HL-60 (cell line): ENCODE measurements at regions not wholly inside any gene's neighbourhood (a gene's known extent, or its start where the extent isn't known, plus 50 kb on each side); places are given as distances from the start of the nearest gene placed in this dataset.

Experiments used
- DNase-seq, 2 experiments: peaks; one replicate each; pipeline ENCODE4 v3.0.0-alpha.2; 2010 to 2020; ENCODE audit warnings: low read depth in 1 of 2, low spot score in 1 of 2
- H3K27ac ChIP-seq: fragments of 250-450 bp; sonication (Bioruptor Pico); replicated peaks from 2 replicates; pipeline ENCODE4 v1.5.1; 2020; ENCODE audit warnings: mild to moderate bottlenecking, moderate library complexity
- H3K27me3 ChIP-seq: fragments of 250-450 bp; sonication (Bioruptor Pico); 2 replicates; pipeline ENCODE4 v1.5.1; 2021; ENCODE audit warnings: mild to moderate bottlenecking, moderate library complexity; ENCODE audit not compliant: insufficient read depth, poor library complexity, severe bottlenecking
- H3K4me3 ChIP-seq: replicated peaks from 2 replicates; pipeline ENCODE4 v1.5.1; 2011; ENCODE audit warnings: mild to moderate bottlenecking, control low read depth, low read length; ENCODE audit not compliant: insufficient read depth
- CTCF ChIP-seq: IDR thresholded peaks from one replicate; pipeline ENCODE4 v1.5.1; 2011; ENCODE audit warnings: low read length, control low read depth, inconsistent platforms; ENCODE audit not compliant: insufficient read depth
- GABPA ChIP-seq: IDR thresholded peaks from 2 replicates; pipeline ENCODE4 v1.6.1; 2012; ENCODE audit warnings: low read depth
- POLR2AphosphoS5 ChIP-seq: IDR thresholded peaks from 2 replicates; pipeline ENCODE4 v1.6.1; 2012; ENCODE audit warnings: low read depth
- SPI1 ChIP-seq: IDR thresholded peaks from 2 replicates; pipeline ENCODE4 v1.6.1; 2012; ENCODE audit warnings: low read depth, mild to moderate bottlenecking, borderline replicate concordance
- TF ChIP-seq, protein P1 (sequence below): IDR thresholded peaks from 2 replicates; pipeline ENCODE4 v1.6.1; 2012; ENCODE audit warnings: low read depth; ENCODE audit not compliant: insufficient replicate concordance

GRCh38 chr5:9776525-9776924 lies 146.4 kb upstream of the TAS2R1 start:
- no peaks in the 10 kb centered on the region for H3K27me3 ChIP-seq
- DNase-seq, result no peak
- no peak overlapping the region for H3K4me3 ChIP-seq
- H3K27ac ChIP-seq, result no peak overlapping the region
- no peak for TF ChIP-seq GABPA
- TF ChIP-seq SPI1, result no peak
- TF ChIP-seq, protein P1, sequence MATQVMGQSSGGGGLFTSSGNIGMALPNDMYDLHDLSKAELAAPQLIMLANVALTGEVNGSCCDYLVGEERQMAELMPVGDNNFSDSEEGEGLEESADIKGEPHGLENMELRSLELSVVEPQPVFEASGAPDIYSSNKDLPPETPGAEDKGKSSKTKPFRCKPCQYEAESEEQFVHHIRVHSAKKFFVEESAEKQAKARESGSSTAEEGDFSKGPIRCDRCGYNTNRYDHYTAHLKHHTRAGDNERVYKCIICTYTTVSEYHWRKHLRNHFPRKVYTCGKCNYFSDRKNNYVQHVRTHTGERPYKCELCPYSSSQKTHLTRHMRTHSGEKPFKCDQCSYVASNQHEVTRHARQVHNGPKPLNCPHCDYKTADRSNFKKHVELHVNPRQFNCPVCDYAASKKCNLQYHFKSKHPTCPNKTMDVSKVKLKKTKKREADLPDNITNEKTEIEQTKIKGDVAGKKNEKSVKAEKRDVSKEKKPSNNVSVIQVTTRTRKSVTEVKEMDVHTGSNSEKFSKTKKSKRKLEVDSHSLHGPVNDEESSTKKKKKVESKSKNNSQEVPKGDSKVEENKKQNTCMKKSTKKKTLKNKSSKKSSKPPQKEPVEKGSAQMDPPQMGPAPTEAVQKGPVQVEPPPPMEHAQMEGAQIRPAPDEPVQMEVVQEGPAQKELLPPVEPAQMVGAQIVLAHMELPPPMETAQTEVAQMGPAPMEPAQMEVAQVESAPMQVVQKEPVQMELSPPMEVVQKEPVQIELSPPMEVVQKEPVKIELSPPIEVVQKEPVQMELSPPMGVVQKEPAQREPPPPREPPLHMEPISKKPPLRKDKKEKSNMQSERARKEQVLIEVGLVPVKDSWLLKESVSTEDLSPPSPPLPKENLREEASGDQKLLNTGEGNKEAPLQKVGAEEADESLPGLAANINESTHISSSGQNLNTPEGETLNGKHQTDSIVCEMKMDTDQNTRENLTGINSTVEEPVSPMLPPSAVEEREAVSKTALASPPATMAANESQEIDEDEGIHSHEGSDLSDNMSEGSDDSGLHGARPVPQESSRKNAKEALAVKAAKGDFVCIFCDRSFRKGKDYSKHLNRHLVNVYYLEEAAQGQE, result no peak
- TF ChIP-seq POLR2AphosphoS5, result no peak

DNA sequence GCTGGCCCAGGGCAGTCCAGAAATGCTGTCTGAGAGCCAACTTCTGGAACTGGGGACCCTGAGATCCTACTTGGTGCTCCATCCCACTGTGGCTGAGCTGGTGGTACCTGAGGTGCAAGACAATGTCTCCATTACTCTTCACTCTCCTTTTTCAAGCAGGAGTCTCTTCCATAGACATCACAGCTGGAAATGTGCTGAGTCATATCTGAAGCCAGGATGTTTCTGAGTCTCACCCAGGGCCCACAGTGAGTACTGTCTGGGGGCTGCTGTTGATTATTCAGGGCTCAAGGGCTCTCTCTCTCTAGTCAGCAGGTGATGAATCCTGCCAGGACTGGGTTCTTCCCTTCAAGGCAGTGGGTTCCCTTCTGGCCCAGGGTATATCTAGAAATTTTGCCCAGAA lies 145.2 kb upstream of the TAS2R1 start:
- no peak overlapping the region for H3K27ac ChIP-seq
- TF ChIP-seq, protein P1, result no peak
- TF ChIP-seq SPI1 (no peak), CTCF (no peak), GABPA (no peak), POLR2AphosphoS5 (no peak)
- no peak overlapping the region for H3K4me3 ChIP-seq
- H3K27me3 ChIP-seq, result no peaks in the 10 kb centered on the region
- no peak for DNase-seq

DNA sequence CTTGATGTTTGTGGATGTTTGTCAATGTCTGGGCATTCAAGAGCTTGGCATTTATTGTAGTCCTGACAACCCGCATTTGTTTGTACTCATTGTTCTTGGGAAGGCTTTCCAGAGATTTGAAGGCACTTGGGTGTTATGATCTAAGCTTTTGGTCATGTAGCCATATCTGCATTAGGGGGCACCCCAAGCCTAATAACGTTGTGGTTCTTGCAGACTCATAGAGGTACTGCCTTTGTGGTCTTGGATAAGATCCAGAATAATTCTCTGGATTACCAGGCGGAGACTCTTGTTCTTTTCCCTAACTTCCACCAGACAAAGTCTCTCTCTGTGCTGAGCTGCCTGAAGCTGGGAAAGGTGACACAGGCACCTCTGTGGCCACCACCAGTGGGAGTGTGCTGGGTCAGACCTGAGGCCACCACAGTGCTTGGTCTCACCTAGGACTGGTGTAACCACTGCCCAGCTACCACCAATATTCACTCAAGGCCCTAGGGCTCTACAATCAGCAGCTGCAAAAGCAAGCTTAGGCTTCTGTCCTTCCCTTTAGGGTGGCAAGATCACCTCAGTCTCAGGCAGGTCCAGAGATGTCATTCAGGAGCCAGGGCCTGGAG lies 144.4 kb upstream of the TAS2R1 start:
- no peak overlapping the region for H3K27ac ChIP-seq
- no peak for DNase-seq
- TF ChIP-seq GABPA (no peak), SPI1 (no peak), POLR2AphosphoS5 (no peak), CTCF (no peak)
- TF ChIP-seq, protein P1, result no peak
- H3K4me3 ChIP-seq, result no peak overlapping the region
- no peaks in the 10 kb centered on the region for H3K27me3 ChIP-seq
